Gastrocnemius medialis (tissue), 4 donors: ENCODE measurements at regions not wholly inside any gene's neighbourhood (a gene's known extent, or its start where the extent isn't known, plus 50 kb on each side); places are given as distances from the start of the nearest gene placed in this dataset.

Experiments used
- ATAC-seq, 2 donors: fragments of 150-250 bp; one replicate each; pipeline ENCODE4 v1.9.1; 2016
- DNase-seq, 2 donors: peaks; one replicate each; pipeline ENCODE4 v3.0.0-alpha.2; 2019
- H3K27ac ChIP-seq, 4 donors: fragments of 200-600 bp; sonication (generic); 1 replicate in 1 of 4; 2 replicates in 3 of 4; pipeline ENCODE4 v1.5.1; 2016 to 2018; ENCODE audit warnings: mild to moderate bottlenecking in 2 of 4, moderate library complexity in 1 of 4
- H3K27me3 ChIP-seq, 3 donors: fragments of 200-600 bp; sonication (generic) in 2 of 3; 1 replicate in 1 of 3; 2 replicates in 2 of 3; pipeline versions ENCODE4 v1.5.1 to v1.6.0; 2016 to 2019; ENCODE audit warnings: mild to moderate bottlenecking in 1 of 3, moderate library complexity in 1 of 3
- H3K36me3 ChIP-seq, 2 donors: fragments of 200-600 bp; sonication (generic) in 1 of 2; one replicate each; pipeline ENCODE4 v1.5.1; 2017 to 2018
- H3K4me1 ChIP-seq, 2 donors: fragments of 200-600 bp; sonication (generic) in 1 of 2; one replicate each; pipeline ENCODE4 v1.5.1; 2016 to 2017; ENCODE audit warnings: mild to moderate bottlenecking in 2 of 2
- H3K4me3 ChIP-seq, 4 donors: fragments of 200-600 bp; sonication (generic) in 3 of 4; 1 replicate in 1 of 4; 2 replicates in 3 of 4; pipeline ENCODE4 v1.5.1; 2016 to 2019; ENCODE audit warnings: mild to moderate bottlenecking in 2 of 4
- H3K9me3 ChIP-seq, 3 donors: fragments of 200-600 bp; sonication (generic) in 2 of 3; 1 replicate in 1 of 3; 2 replicates in 2 of 3; pipeline ENCODE4 v1.5.1; 2016 to 2019
- CTCF ChIP-seq, 5 experiments: fragments of 450-650 bp in 3 of 5; fragments of 200-600 bp in 2 of 5; sonication (generic) in 2 of 5; IDR thresholded peaks in 4 of 5; conservative IDR thresholded peaks in 1 of 5; 1 replicate in 4 of 5; 2 replicates in 1 of 5; pipeline ENCODE4 v1.5.1; 2016 to 2019; ENCODE audit warnings: antibody characterized with exemption in 5 of 5, mild to moderate bottlenecking in 3 of 5, moderate library complexity in 3 of 5
- POLR2A ChIP-seq, 2 donors: fragments of 450-650 bp; IDR thresholded peaks; one replicate each; pipeline ENCODE4 v1.6.1; 2017; ENCODE audit warnings: antibody characterized with exemption in 2 of 2, mild to moderate bottlenecking in 2 of 2, moderate library complexity in 2 of 2
- in situ Hi-C, 4 donors: fragments of 200-750 bp; cut with MboI; loops; one replicate each; pipeline versions ENCODE4 v1.15.0 to v1.8.0; 2017; ENCODE audit warnings: low sequenced_read_pairs in 4 of 4
- intact Hi-C: fragments of 100-400 bp; cut with DNase I; formaldehyde crosslinking; loops from one replicate; pipeline ENCODE4 v1.15.1; 2023; ENCODE audit warnings: low total_unique reads

GRCh38 chr15:46709460-46710083 lies 1007.7 kb upstream of the SEMA6D start:
- H3K27ac ChIP-seq, result no peak overlapping the region
- no peaks in the 10 kb centered on the region for H3K27me3 ChIP-seq
- in situ Hi-C loops, result no loop called here
- intact Hi-C loops, result no loop called here
- no peaks in the 10 kb centered on the region for H3K9me3 ChIP-seq
- H3K36me3 ChIP-seq, result no peaks in the 10 kb centered on the region
- DNase-seq (no peak), ATAC-seq (no peak)
- H3K4me3 ChIP-seq, result no peak overlapping the region
- TF ChIP-seq CTCF (IDR thresholded peaks at IDR 0.05 in 4 of 5, conservative IDR thresholded peaks at IDR 0.05 in 1 of 5) (no peak), POLR2A (IDR thresholded peaks at IDR 0.05) (no peak)
- H3K4me1 ChIP-seq, result no peaks in the 10 kb centered on the region

- Histone ChIP-seq H3K9me3 (no peaks in the 10 kb centered on the region), H3K27ac (no peak overlapping the region), H3K4me3 (no peak overlapping the region), H3K4me1 (no peaks in the 10 kb centered on the region), H3K27me3 (no peaks in the 10 kb centered on the region), H3K36me3 (no peaks in the 10 kb centered on the region)
- DNase-seq (no peak), ATAC-seq (no peak)
- no peak for TF ChIP-seq CTCF (IDR thresholded peaks at IDR 0.05 in 4 of 5, conservative IDR thresholded peaks at IDR 0.05 in 1 of 5)
- TF ChIP-seq POLR2A (IDR thresholded peaks at IDR 0.05), result no peak
- in situ Hi-C loops (no loop called here), intact Hi-C loops (no loop called here)
These were observed 1006.8 kb upstream of the SEMA6D start for GRCh38 chr15:46710401-46710960.

GRCh38 chr15:46713045-46713444 lies 1004.3 kb upstream of the SEMA6D start:
- TF ChIP-seq POLR2A (IDR thresholded peaks at IDR 0.05) (no peak), CTCF (IDR thresholded peaks at IDR 0.05 in 4 of 5, conservative IDR thresholded peaks at IDR 0.05 in 1 of 5) (no peak)
- Histone ChIP-seq H3K4me1 (no peaks in the 10 kb centered on the region), H3K27me3 (no peaks in the 10 kb centered on the region), H3K9me3 (no peaks in the 10 kb centered on the region), H3K27ac (no peak overlapping the region), H3K36me3 (no peaks in the 10 kb centered on the region), H3K4me3 (no peak overlapping the region)
- intact Hi-C loops, result no loop called here
- in situ Hi-C loops, result no loop called here
- ATAC-seq (no peak), DNase-seq (no peak)

GRCh38 chr15:46714950-46715349 lies 1002.4 kb upstream of the SEMA6D start:
- Histone ChIP-seq H3K27me3 (no peaks in the 10 kb centered on the region), H3K4me1 (no peaks in the 10 kb centered on the region), H3K27ac (no peak overlapping the region), H3K36me3 (no peaks in the 10 kb centered on the region), H3K4me3 (no peak overlapping the region), H3K9me3 (no peaks in the 10 kb centered on the region)
- DNase-seq, result no peak
- no peak for ATAC-seq
- TF ChIP-seq POLR2A (IDR thresholded peaks at IDR 0.05), result no peak
- TF ChIP-seq CTCF (IDR thresholded peaks at IDR 0.05 in 4 of 5, conservative IDR thresholded peaks at IDR 0.05 in 1 of 5), result no peak
- in situ Hi-C loops, result no loop called here
- intact Hi-C loops, result no loop called here

- H3K36me3 ChIP-seq, result no peaks in the 10 kb centered on the region
- TF ChIP-seq POLR2A (IDR thresholded peaks at IDR 0.05) (no peak), CTCF (IDR thresholded peaks at IDR 0.05 in 4 of 5, conservative IDR thresholded peaks at IDR 0.05 in 1 of 5) (no peak)
- intact Hi-C loops (no loop called here), in situ Hi-C loops (no loop called here)
- DNase-seq (no peak), ATAC-seq (no peak)
- H3K9me3 ChIP-seq, result no peaks in the 10 kb centered on the region
- H3K27me3 ChIP-seq, result no peaks in the 10 kb centered on the region
- no peak overlapping the region for H3K27ac ChIP-seq
- no peak overlapping the region for H3K4me3 ChIP-seq
- H3K4me1 ChIP-seq, result no peaks in the 10 kb centered on the region
These were observed 994.0 kb upstream of the SEMA6D start for GRCh38 chr15:46723308-46723707.
